ENCODE measurements at regions not wholly inside any gene's neighbourhood (a gene's known extent, or its start where the extent isn't known, plus 50 kb on each side); places are given as distances from the start of the nearest gene placed in this dataset.
"Not testable (repeated sequence)": the region's sequence is repeated elsewhere in the genome, so short reads cannot be mapped to it uniquely, and the experiment has no call there.

DNA sequence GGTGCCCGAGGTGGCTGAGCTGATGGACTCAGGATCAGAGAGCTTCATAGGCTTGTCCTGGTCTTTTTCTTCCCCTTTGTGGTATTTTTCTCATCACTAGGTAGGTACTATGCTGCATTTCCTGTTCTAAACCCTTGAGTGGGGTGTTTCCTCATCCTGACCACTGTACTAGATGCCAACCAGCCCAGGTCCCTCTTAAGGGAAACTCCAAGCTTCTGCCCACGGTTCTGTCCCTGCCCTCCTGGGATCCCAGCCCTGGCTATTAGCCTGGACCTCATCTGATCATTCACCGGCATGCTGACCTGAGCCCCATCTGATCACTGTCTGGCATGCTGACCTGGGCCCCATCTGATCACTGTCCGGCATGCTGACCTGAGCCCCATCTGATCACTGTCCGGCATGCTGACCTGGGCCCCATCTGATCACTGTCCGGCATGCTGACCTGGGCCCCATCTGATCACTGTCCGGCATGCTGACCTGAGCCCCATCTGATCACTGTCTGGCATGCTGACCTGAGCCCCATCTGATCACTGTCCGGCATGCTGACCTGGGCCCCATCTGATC, 207.6 kb downstream of the NDUFA10 start:
- POLR2A ChIA-PET: interaction anchor here (0.6 kb wide), 1 partner anchor 9 kb away, joined by 3 read pairs; no protein-coding TSS in a partner anchor
- CTCF ChIA-PET (ENCODE audit: low intra/inter-chr PET ratio); H4K20me1 ChIP-seq (replicated peaks; ENCODE audit: control insufficient read depth, insufficient read depth, low read length); H3K27ac ChIP-seq (ENCODE audit: extremely low read depth, low read depth, low read length); H3K4me2 ChIP-seq (ENCODE audit: insufficient read depth, low read length); H3K4me1 ChIP-seq (replicated peaks in 1 of 2; ENCODE audit: control insufficient read depth in 2 of 2, insufficient read depth in 2 of 2, low read length in 2 of 2); in situ Hi-C loops (cut with MboI); DNase-seq (ENCODE audit: extremely low read depth in 1 of 4, low spot score in 3 of 4); H3K4me3 ChIP-seq; H3K9me1 ChIP-seq (ENCODE audit: control insufficient read depth, insufficient read depth, low read length); H3K79me2 ChIP-seq (ENCODE audit: control insufficient read depth, insufficient read depth, low read length); ATAC-seq; H3K9me3 ChIP-seq (replicated peaks; ENCODE audit: control insufficient read depth, insufficient read depth, low read depth, low read length); H3K9ac ChIP-seq (ENCODE audit: insufficient read depth in 1 of 2, low read depth in 2 of 2, low read length in 2 of 2); H3K36me3 ChIP-seq (ENCODE audit: control insufficient read depth, insufficient read depth, low read length); intact Hi-C loops (cut with micrococcal nuclease); H2AFZ ChIP-seq (ENCODE audit: low read depth, low read length); FAIRE-seq; BruUV-seq (replicated peaks): not testable (repeated sequence)
- 0% methylated on average over 2 of the region's 8 CpGs for WGBS (ENCODE audit: insufficient coverage, low coverage, missing lambda C conversion rate)
- H3K27me3 ChIP-seq (ENCODE audit: control insufficient read depth in 2 of 2, insufficient read depth in 2 of 2, low read length in 2 of 2): peaks cover 0 to 67% of the 10 kb centered on the region in 2 experiments; a peak in 3 of 5 replicates

- Histone ChIP-seq H3K4me3 (no peak overlapping the region), H2AFZ (ENCODE audit: low read depth, low read length) (no peak overlapping the region), H3K79me2 (ENCODE audit: control insufficient read depth, insufficient read depth, low read length) (no peaks in the 10 kb centered on the region), H3K27ac (ENCODE audit: extremely low read depth, low read depth, low read length) (no peak overlapping the region), H3K4me2 (ENCODE audit: insufficient read depth, low read length) (no peak overlapping the region), H3K9me3 (replicated peaks; ENCODE audit: control insufficient read depth, insufficient read depth, low read depth, low read length) (no peaks in the 10 kb centered on the region), H3K9ac (ENCODE audit: insufficient read depth in 1 of 2, low read depth in 2 of 2, low read length in 2 of 2) (no peak overlapping the region), H3K4me1 (replicated peaks in 1 of 2; ENCODE audit: control insufficient read depth in 2 of 2, insufficient read depth in 2 of 2, low read length in 2 of 2) (peaks cover 0 to 3% of the 10 kb centered on the region in 2 experiments; a peak in 3 of 5 replicates), H3K9me1 (ENCODE audit: control insufficient read depth, insufficient read depth, low read length) (no peaks in the 10 kb centered on the region), H3K27me3 (ENCODE audit: control insufficient read depth in 2 of 2, insufficient read depth in 2 of 2, low read length in 2 of 2) (peaks cover 0 to 67% of the 10 kb centered on the region in 2 experiments; a peak in 3 of 5 replicates), H3K36me3 (ENCODE audit: control insufficient read depth, insufficient read depth, low read length) (no peaks in the 10 kb centered on the region), H4K20me1 (replicated peaks; ENCODE audit: control insufficient read depth, insufficient read depth, low read length) (no peaks in the 10 kb centered on the region)
- no TSS peak for BruUV-seq (replicated peaks)
- no peak for DNase-seq (ENCODE audit: extremely low read depth in 1 of 4, low spot score in 3 of 4)
- CTCF ChIA-PET (ENCODE audit: low intra/inter-chr PET ratio): no interaction called here
- 0% methylated on average over 14 of the region's 17 CpGs for WGBS (ENCODE audit: insufficient coverage, low coverage, missing lambda C conversion rate)
- intact Hi-C loops (cut with micrococcal nuclease) (no loop called here), in situ Hi-C loops (cut with MboI) (no loop called here)
- POLR2A ChIA-PET: no interaction called here
- FAIRE-seq: no peak
- no peak for ATAC-seq
- TF ChIP-seq HMGXB4 (CRISPR knock-in tag; IDR thresholded peaks at IDR 0.05) (no peak), RERE (CRISPR knock-in tag; IDR thresholded peaks at IDR 0.05; ENCODE audit: borderline replicate concordance) (no peak)
These were observed 208.3 kb downstream of the NDUFA10 start for GRCh38 chr2:239816576-239817467.
